ENCODE measurements at regions not wholly inside any gene's neighbourhood (a gene's known extent, or its start where the extent isn't known, plus 50 kb on each side); places are given as distances from the start of the nearest gene placed in this dataset.

GRCh38 chr6:61217714-61218113 is 1068.3 kb downstream of the KHDRBS2 start:
- Mint-ChIP-seq H3K27ac (no peak overlapping the region), H3K36me3 (ENCODE audit: low read depth) (no peaks in the 10 kb centered on the region), H3K27me3 (ENCODE audit: insufficient read depth) (no peaks in the 10 kb centered on the region), H3K4me3 (no peak overlapping the region), H3K9me3 (peaks cover 30% of the 10 kb centered on the region), H3K4me1 (ENCODE audit: low read depth) (no peaks in the 10 kb centered on the region)
- DNase-seq, result no peak
- no peak for TF ChIP-seq CTCF (IDR thresholded peaks at IDR 0.05)

- Mint-ChIP-seq H3K4me1 (ENCODE audit: low read depth) (no peaks in the 10 kb centered on the region), H3K4me3 (no peak overlapping the region), H3K27me3 (ENCODE audit: insufficient read depth) (no peaks in the 10 kb centered on the region), H3K27ac (no peak overlapping the region), H3K9me3 (peaks cover 45% of the 10 kb centered on the region), H3K36me3 (ENCODE audit: low read depth) (no peaks in the 10 kb centered on the region)
- no peak for TF ChIP-seq CTCF (IDR thresholded peaks at IDR 0.05)
- no peak for DNase-seq
Observed at GRCh38 chr6:61210549-61210948, 1075.5 kb downstream of the KHDRBS2 start.

GRCh38 chr6:61203966-61204496 is 1082.0 kb downstream of the KHDRBS2 start:
- H3K9me3 Mint-ChIP-seq, result peaks cover 40% of the 10 kb centered on the region
- no peak overlapping the region for H3K4me3 Mint-ChIP-seq
- H3K27me3 Mint-ChIP-seq (ENCODE audit: insufficient read depth), result no peaks in the 10 kb centered on the region
- TF ChIP-seq CTCF (IDR thresholded peaks at IDR 0.05), result no peak
- no peak overlapping the region for H3K27ac Mint-ChIP-seq
- no peaks in the 10 kb centered on the region for H3K4me1 Mint-ChIP-seq (ENCODE audit: low read depth)
- no peak for DNase-seq
- no peaks in the 10 kb centered on the region for H3K36me3 Mint-ChIP-seq (ENCODE audit: low read depth)

- H3K4me1 Mint-ChIP-seq (ENCODE audit: low read depth), result no peaks in the 10 kb centered on the region
- no peaks in the 10 kb centered on the region for H3K36me3 Mint-ChIP-seq (ENCODE audit: low read depth)
- no peak overlapping the region for H3K27ac Mint-ChIP-seq
- no peak overlapping the region for H3K4me3 Mint-ChIP-seq
- no peak for DNase-seq
- no peak for TF ChIP-seq CTCF (IDR thresholded peaks at IDR 0.05)
- H3K9me3 Mint-ChIP-seq, result peaks cover 50% of the 10 kb centered on the region
- peaks cover 1% of the 10 kb centered on the region; the same call in 1 of the 2 replicates for H3K27me3 Mint-ChIP-seq (ENCODE audit: insufficient read depth)
Observed at GRCh38 chr6:61200444-61200843, 1085.6 kb downstream of the KHDRBS2 start.

- H3K9me3 Mint-ChIP-seq, result peaks cover 47% of the 10 kb centered on the region
- no peaks in the 10 kb centered on the region for H3K36me3 Mint-ChIP-seq (ENCODE audit: low read depth)
- no peak overlapping the region for H3K4me3 Mint-ChIP-seq
- H3K27ac Mint-ChIP-seq, result no peak overlapping the region
- TF ChIP-seq CTCF (IDR thresholded peaks at IDR 0.05), result no peak
- no peaks in the 10 kb centered on the region for H3K4me1 Mint-ChIP-seq (ENCODE audit: low read depth)
- peaks cover 1% of the 10 kb centered on the region; the same call in 1 of the 2 replicates for H3K27me3 Mint-ChIP-seq (ENCODE audit: insufficient read depth)
- no peak for DNase-seq
Observed at GRCh38 chr6:61193771-61194170, 1092.3 kb downstream of the KHDRBS2 start.

- no peak for TF ChIP-seq CTCF (IDR thresholded peaks at IDR 0.05)
- Mint-ChIP-seq H3K27ac (no peak overlapping the region), H3K36me3 (ENCODE audit: low read depth) (no peaks in the 10 kb centered on the region), H3K27me3 (ENCODE audit: insufficient read depth) (no peaks in the 10 kb centered on the region), H3K4me3 (no peak overlapping the region), H3K9me3 (peaks cover 50% of the 10 kb centered on the region), H3K4me1 (ENCODE audit: low read depth) (no peaks in the 10 kb centered on the region)
- DNase-seq, result no peak
Observed at GRCh38 chr6:61192610-61193009, 1093.4 kb downstream of the KHDRBS2 start.

Measured in HFFc6 (cell line).